ENCODE measurements at regions not wholly inside any gene's neighbourhood (a gene's known extent, or its start where the extent isn't known, plus 50 kb on each side); places are given as distances from the start of the nearest gene placed in this dataset.
A peak's percentile ranks its signal among the peaks of the same experiment; 100 is the strongest.

DNA sequence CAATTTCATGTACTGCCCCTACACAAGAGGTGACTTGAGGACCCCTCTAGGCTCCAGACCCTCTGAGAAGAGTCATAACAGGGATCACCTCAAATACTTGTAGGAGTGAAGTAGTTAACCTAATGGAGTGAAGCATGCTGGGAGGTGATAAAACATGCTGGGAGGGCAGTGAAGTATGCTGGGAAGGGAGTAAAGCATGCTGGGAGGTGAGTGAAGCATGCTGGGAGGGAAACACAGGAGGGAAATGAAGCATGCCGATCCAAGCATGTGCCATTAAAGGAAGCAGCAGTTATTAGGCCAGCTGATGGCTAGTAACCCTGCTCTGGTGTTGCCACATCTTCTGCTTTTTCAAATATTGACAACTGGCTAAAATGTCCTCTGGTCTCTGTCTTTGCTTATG, 70.7 kb upstream of the TRHDE start:
- POLR2A ChIA-PET (ENCODE audit: partially characterized antibody) = no interaction called here
- no peak overlapping the region for H2BK120ac ChIP-seq (replicated peaks; ENCODE audit: low read depth, low read length)

More for the DNA sequence above, 70.7 kb upstream of the TRHDE start:
- Histone ChIP-seq H2BK12ac (ENCODE audit: low read depth, low read length) (no peak overlapping the region), H2AK5ac (ENCODE audit: low read depth, low read length) (no peak overlapping the region), H2BK5ac (ENCODE audit: low read depth, low read length) (no peak overlapping the region), H3K27ac (ENCODE audit: low read depth, low read length) (no peak overlapping the region), H3K27me3 (replicated peaks in 1 of 4; ENCODE audit: control insufficient read depth in 3 of 4, extremely low read depth in 1 of 4, insufficient read depth in 3 of 4, low read length in 3 of 4) (no peaks in the 10 kb centered on the region), H4K8ac (ENCODE audit: extremely low read depth, insufficient read depth, low read length) (no peak overlapping the region), H4K5ac (ENCODE audit: insufficient read length, low read depth, low read length) (no peak overlapping the region), H3K14ac (ENCODE audit: insufficient read length) (no peak overlapping the region), H2BK15ac (ENCODE audit: low read length) (0 out of 2 replicates have a peak overlapping the region, but pooled peaks have one; percentile 2), H2BK20ac (ENCODE audit: low read length) (no peak overlapping the region), H3K4me2 (ENCODE audit: insufficient read depth in 1 of 2, low read depth in 2 of 2, low read length in 2 of 2) (no peak overlapping the region), H3K4ac (replicated peaks; ENCODE audit: insufficient read length, low read depth, low read length) (no peak overlapping the region), H3K23ac (ENCODE audit: insufficient read length) (no peak overlapping the region), H3K9me3 (ENCODE audit: insufficient read depth in 2 of 2, low read depth in 1 of 2, low read length in 1 of 2) (no peaks in the 10 kb centered on the region), H3K56ac (replicated peaks; ENCODE audit: insufficient read length, low read depth, low read length) (no peak overlapping the region), H3K79me2 (ENCODE audit: control insufficient read depth in 1 of 2, insufficient read depth in 2 of 2, low read length in 2 of 2) (no peaks in the 10 kb centered on the region), H3K36me3 (ENCODE audit: control insufficient read depth in 2 of 4, insufficient read depth in 4 of 4, low read length in 3 of 4) (no peaks in the 10 kb centered on the region), H3K23me2 (ENCODE audit: low read depth, low read length) (no peaks in the 10 kb centered on the region), H4K91ac (replicated peaks; ENCODE audit: insufficient read length, low read length) (no peak overlapping the region), H3K79me1 (ENCODE audit: low read depth, low read length) (no peaks in the 10 kb centered on the region), H3K4me1 (replicated peaks in 1 of 4; ENCODE audit: control insufficient read depth in 3 of 4, insufficient read depth in 4 of 4, low read length in 3 of 4) (no peaks in the 10 kb centered on the region), H2AFZ (ENCODE audit: low read length) (no peak overlapping the region), H4K20me1 (replicated peaks in 1 of 2; ENCODE audit: control insufficient read depth in 1 of 2, insufficient read depth in 2 of 2, low read length in 2 of 2) (no peaks in the 10 kb centered on the region), H3K4me3 (ENCODE audit: extremely low read depth in 1 of 4, insufficient read depth in 2 of 4, low read depth in 3 of 4, low read length in 4 of 4) (no peak overlapping the region), H3K18ac (ENCODE audit: extremely low read depth, low read length) (no peak overlapping the region), H3K9ac (replicated peaks in 1 of 4; ENCODE audit: extremely low read depth in 1 of 4, low read depth in 3 of 4, low read length in 3 of 4) (no peak overlapping the region)
- FAIRE-seq (no peak), DNase-seq (ENCODE audit: low read depth in 1 of 2, low spot score in 2 of 2) (no peak)
- 93% methylated on average over 1 of the region's 1 CpG; no CpG with 5 or more reads in 1 of the 2 experiments for WGBS, 2 experiments (ENCODE audit: extremely low coverage in 1 of 2, insufficient coverage in 1 of 2, insufficient read length in 1 of 2, insufficient replicate concordance in 2 of 2, low coverage in 1 of 2, low lambda C conversion rate in 2 of 2, missing lambda C conversion rate in 1 of 2)
- CTCF ChIA-PET (ENCODE audit: partially characterized antibody) = interaction anchor here (1.2 kb wide), 1 partner anchor 28 kb away, joined by 4 read pairs; no protein-coding TSS in a partner anchor
- TF ChIP-seq MAX (IDR thresholded peaks at IDR 0.05) = peak; percentile 44; the same call in 1 of the 2 replicates
- TF ChIP-seq TEAD4 (IDR thresholded peaks at IDR 0.05; ENCODE audit: low read depth, low read length) = no peak
- peak; percentile 59 for TF ChIP-seq E2F6 (IDR thresholded peaks at IDR 0.05)
- no peak for TF ChIP-seq GABPA (IDR thresholded peaks at IDR 0.05; ENCODE audit: borderline replicate concordance, insufficient read depth, low read length)

Data from H1 (cell line).